Vagina (tissue), 2 donors: ENCODE measurements at regions not wholly inside any gene's neighbourhood (a gene's known extent, or its start where the extent isn't known, plus 50 kb on each side); places are given as distances from the start of the nearest gene placed in this dataset.

Source experiments
- CTCF ChIP-seq, 3 experiments: fragments of 450-650 bp in 2 of 3; fragments of 200-600 bp in 1 of 3; sonication (generic) in 1 of 3; IDR thresholded peaks; one replicate each; pipeline ENCODE4 v1.5.1; 2017 to 2019; ENCODE audit warnings: antibody characterized with exemption in 3 of 3, mild to moderate bottlenecking in 2 of 3, moderate library complexity in 2 of 3
- POLR2A ChIP-seq, 2 donors: fragments of 450-650 bp; IDR thresholded peaks; one replicate each; pipeline ENCODE4 v1.6.1; 2017; ENCODE audit warnings: antibody characterized with exemption in 2 of 2, mild to moderate bottlenecking in 2 of 2, moderate library complexity in 2 of 2
- POLR2AphosphoS5 ChIP-seq, 2 donors: sonication (generic); formaldehyde crosslinking; IDR thresholded peaks; one replicate each; pipeline ENCODE4 v1.9.0; 2017; ENCODE audit warnings: antibody characterized with exemption in 2 of 2, mild to moderate bottlenecking in 2 of 2, low read depth in 1 of 2; ENCODE audit not compliant: insufficient read depth in 1 of 2

GRCh38 chr2:52934323-52934898 is 833.2 kb upstream of the CHAC2 start:
- TF ChIP-seq CTCF (IDR thresholded peaks at IDR 0.05) (no peak), POLR2A (IDR thresholded peaks at IDR 0.05) (no peak), POLR2AphosphoS5 (IDR thresholded peaks at IDR 0.05; ENCODE audit: insufficient read depth in 1 of 2, low read depth in 1 of 2) (peak in 1 of 2 donors; percentile 48)
